ENCODE measurements at regions not wholly inside any gene's neighbourhood (a gene's known extent, or its start where the extent isn't known, plus 50 kb on each side); places are given as distances from the start of the nearest gene placed in this dataset.

- WGBS (ENCODE audit: insufficient coverage): 50% methylated on average over 1 of the region's 2 CpGs
- H3K4me1 ChIP-seq (ENCODE audit: control extremely low read depth in 1 of 4, control insufficient read depth in 4 of 4, insufficient read depth in 4 of 4, low read length in 3 of 4): no peaks in the 10 kb centered on the region
- no peaks in the 10 kb centered on the region for H3K36me3 ChIP-seq (ENCODE audit: control insufficient read depth in 4 of 4, insufficient read depth in 4 of 4, low read length in 3 of 4)
- CTCF ChIA-PET: no interaction called here
- H3K9me3 ChIP-seq (ENCODE audit: control extremely low read depth in 1 of 5, control insufficient read depth in 4 of 5, insufficient read depth in 2 of 5, low read depth in 1 of 5, low read length in 4 of 5): no peaks in the 10 kb centered on the region
- no peaks in the 10 kb centered on the region for H3K27me3 ChIP-seq (replicated peaks in 2 of 5; ENCODE audit: control insufficient read depth in 4 of 5, insufficient read depth in 5 of 5, low read length in 4 of 5)
- DNase-seq: no peak
- H3K4me3 ChIP-seq (ENCODE audit: control insufficient read depth in 1 of 7, extremely low read depth in 1 of 7, insufficient read depth in 4 of 7, low read depth in 2 of 7, low read length in 6 of 7): no peak overlapping the region
- POLR2A ChIA-PET: no interaction called here
- no peak overlapping the region for H3K27ac ChIP-seq (ENCODE audit: insufficient read depth in 1 of 2, low read depth in 1 of 2, low read length in 2 of 2, poor library complexity in 1 of 2, severe bottlenecking in 2 of 2)
Observed at GRCh38 chr4:12961713-12962112, 522.4 kb downstream of the RAB28 start.

- H3K27ac ChIP-seq (ENCODE audit: insufficient read depth in 1 of 2, low read depth in 1 of 2, low read length in 2 of 2, poor library complexity in 1 of 2, severe bottlenecking in 2 of 2): no peak overlapping the region
- no peaks in the 10 kb centered on the region for H3K9me3 ChIP-seq (ENCODE audit: control extremely low read depth in 1 of 5, control insufficient read depth in 4 of 5, insufficient read depth in 2 of 5, low read depth in 1 of 5, low read length in 4 of 5)
- no peak for DNase-seq
- no peaks in the 10 kb centered on the region for H3K4me1 ChIP-seq (ENCODE audit: control extremely low read depth in 1 of 4, control insufficient read depth in 4 of 4, insufficient read depth in 4 of 4, low read length in 3 of 4)
- H3K27me3 ChIP-seq (replicated peaks in 2 of 5; ENCODE audit: control insufficient read depth in 4 of 5, insufficient read depth in 5 of 5, low read length in 4 of 5): no peaks in the 10 kb centered on the region
- no peaks in the 10 kb centered on the region for H3K36me3 ChIP-seq (ENCODE audit: control insufficient read depth in 4 of 4, insufficient read depth in 4 of 4, low read length in 3 of 4)
- CTCF ChIA-PET: interaction anchor here (1.2 kb wide), 1 partner anchor 15 kb away, joined by 3 read pairs; no protein-coding TSS in a partner anchor
- POLR2A ChIA-PET: no interaction called here
- H3K4me3 ChIP-seq (ENCODE audit: control insufficient read depth in 1 of 7, extremely low read depth in 1 of 7, insufficient read depth in 4 of 7, low read depth in 2 of 7, low read length in 6 of 7): no peak overlapping the region
Observed at GRCh38 chr4:12958436-12958835, 525.7 kb downstream of the RAB28 start.

- Histone ChIP-seq H3K27me3 (replicated peaks in 2 of 5; ENCODE audit: control insufficient read depth in 4 of 5, insufficient read depth in 5 of 5, low read length in 4 of 5) (no peaks in the 10 kb centered on the region), H3K9me3 (ENCODE audit: control extremely low read depth in 1 of 5, control insufficient read depth in 4 of 5, insufficient read depth in 2 of 5, low read depth in 1 of 5, low read length in 4 of 5) (no peaks in the 10 kb centered on the region), H3K27ac (ENCODE audit: insufficient read depth in 1 of 2, low read depth in 1 of 2, low read length in 2 of 2, poor library complexity in 1 of 2, severe bottlenecking in 2 of 2) (no peak overlapping the region), H3K36me3 (ENCODE audit: control insufficient read depth in 4 of 4, insufficient read depth in 4 of 4, low read length in 3 of 4) (no peaks in the 10 kb centered on the region), H3K4me1 (ENCODE audit: control extremely low read depth in 1 of 4, control insufficient read depth in 4 of 4, insufficient read depth in 4 of 4, low read length in 3 of 4) (no peaks in the 10 kb centered on the region), H3K4me3 (ENCODE audit: control insufficient read depth in 1 of 7, extremely low read depth in 1 of 7, insufficient read depth in 4 of 7, low read depth in 2 of 7, low read length in 6 of 7) (no peak overlapping the region)
- DNase-seq: no peak
- WGBS (ENCODE audit: insufficient coverage): no CpG with 5 or more reads among the region's 3 CpGs
- ChIA-PET CTCF (interaction anchor here (1.2 kb wide), 1 partner anchor 17 kb away, joined by 3 read pairs; no protein-coding TSS in a partner anchor), POLR2A (no interaction called here)
Observed at GRCh38 chr4:12957108-12957507, 527.0 kb downstream of the RAB28 start.

- CTCF ChIA-PET: no interaction called here
- H3K27me3 ChIP-seq (replicated peaks in 2 of 5; ENCODE audit: control insufficient read depth in 4 of 5, insufficient read depth in 5 of 5, low read length in 4 of 5): no peaks in the 10 kb centered on the region
Observed at GRCh38 chr4:12956026-12956425, 528.1 kb downstream of the RAB28 start.

GRCh38 chr4:12949719-12950490, 534.2 kb downstream of the RAB28 start:
- no peaks in the 10 kb centered on the region for H3K4me1 ChIP-seq (ENCODE audit: control extremely low read depth in 1 of 4, control insufficient read depth in 4 of 4, insufficient read depth in 4 of 4, low read length in 3 of 4)
- no peaks in the 10 kb centered on the region for H3K27me3 ChIP-seq (replicated peaks in 2 of 5; ENCODE audit: control insufficient read depth in 4 of 5, insufficient read depth in 5 of 5, low read length in 4 of 5)
- no peaks in the 10 kb centered on the region for H3K9me3 ChIP-seq (ENCODE audit: control extremely low read depth in 1 of 5, control insufficient read depth in 4 of 5, insufficient read depth in 2 of 5, low read depth in 1 of 5, low read length in 4 of 5)
- H3K36me3 ChIP-seq (ENCODE audit: control insufficient read depth in 4 of 4, insufficient read depth in 4 of 4, low read length in 3 of 4): no peaks in the 10 kb centered on the region
- no CpG with 5 or more reads among the region's 3 CpGs for WGBS (ENCODE audit: insufficient coverage)
- no peak for DNase-seq
- ChIA-PET POLR2A (no interaction called here), CTCF (no interaction called here)
- no peak overlapping the region for H3K4me3 ChIP-seq (ENCODE audit: control insufficient read depth in 1 of 7, extremely low read depth in 1 of 7, insufficient read depth in 4 of 7, low read depth in 2 of 7, low read length in 6 of 7)
- no peak overlapping the region for H3K27ac ChIP-seq (ENCODE audit: insufficient read depth in 1 of 2, low read depth in 1 of 2, low read length in 2 of 2, poor library complexity in 1 of 2, severe bottlenecking in 2 of 2)

More at GRCh38 chr4:12956026-12956425, 528.1 kb downstream of the RAB28 start:
- no peak overlapping the region for H3K4me3 ChIP-seq (ENCODE audit: control insufficient read depth in 1 of 7, extremely low read depth in 1 of 7, insufficient read depth in 4 of 7, low read depth in 2 of 7, low read length in 6 of 7)
- no CpG with 5 or more reads among the region's 2 CpGs for WGBS (ENCODE audit: insufficient coverage)
- H3K27ac ChIP-seq (ENCODE audit: insufficient read depth in 1 of 2, low read depth in 1 of 2, low read length in 2 of 2, poor library complexity in 1 of 2, severe bottlenecking in 2 of 2): no peak overlapping the region
- H3K4me1 ChIP-seq (ENCODE audit: control extremely low read depth in 1 of 4, control insufficient read depth in 4 of 4, insufficient read depth in 4 of 4, low read length in 3 of 4): no peaks in the 10 kb centered on the region
- H3K36me3 ChIP-seq (ENCODE audit: control insufficient read depth in 4 of 4, insufficient read depth in 4 of 4, low read length in 3 of 4): no peaks in the 10 kb centered on the region
- no peaks in the 10 kb centered on the region for H3K9me3 ChIP-seq (ENCODE audit: control extremely low read depth in 1 of 5, control insufficient read depth in 4 of 5, insufficient read depth in 2 of 5, low read depth in 1 of 5, low read length in 4 of 5)
- POLR2A ChIA-PET: no interaction called here
- DNase-seq: no peak

GRCh38 chr4:12943069-12943468, 541.1 kb downstream of the RAB28 start:
- Histone ChIP-seq H3K36me3 (ENCODE audit: control insufficient read depth in 4 of 4, insufficient read depth in 4 of 4, low read length in 3 of 4) (no peaks in the 10 kb centered on the region), H3K9me3 (ENCODE audit: control extremely low read depth in 1 of 5, control insufficient read depth in 4 of 5, insufficient read depth in 2 of 5, low read depth in 1 of 5, low read length in 4 of 5) (no peaks in the 10 kb centered on the region), H3K27ac (ENCODE audit: insufficient read depth in 1 of 2, low read depth in 1 of 2, low read length in 2 of 2, poor library complexity in 1 of 2, severe bottlenecking in 2 of 2) (no peak overlapping the region), H3K27me3 (replicated peaks in 2 of 5; ENCODE audit: control insufficient read depth in 4 of 5, insufficient read depth in 5 of 5, low read length in 4 of 5) (no peaks in the 10 kb centered on the region), H3K4me1 (ENCODE audit: control extremely low read depth in 1 of 4, control insufficient read depth in 4 of 4, insufficient read depth in 4 of 4, low read length in 3 of 4) (no peaks in the 10 kb centered on the region), H3K4me3 (ENCODE audit: control insufficient read depth in 1 of 7, extremely low read depth in 1 of 7, insufficient read depth in 4 of 7, low read depth in 2 of 7, low read length in 6 of 7) (no peak overlapping the region)
- WGBS (ENCODE audit: insufficient coverage): 100% methylated on average over 3 of the region's 4 CpGs
- ChIA-PET POLR2A (no interaction called here), CTCF (no interaction called here)
- no peak for DNase-seq

- DNase-seq: no peak
- CTCF ChIA-PET: no interaction called here
- POLR2A ChIA-PET: no interaction called here
Observed at GRCh38 chr4:12933760-12934221, 550.3 kb downstream of the RAB28 start.

More at GRCh38 chr4:12933760-12934221, 550.3 kb downstream of the RAB28 start:
- no peaks in the 10 kb centered on the region for H3K4me1 ChIP-seq (ENCODE audit: control extremely low read depth in 1 of 4, control insufficient read depth in 4 of 4, insufficient read depth in 4 of 4, low read length in 3 of 4)
- H3K27ac ChIP-seq (ENCODE audit: insufficient read depth in 1 of 2, low read depth in 1 of 2, low read length in 2 of 2, poor library complexity in 1 of 2, severe bottlenecking in 2 of 2): no peak overlapping the region
- peaks cover 0 to 2% (median 0%) of the 10 kb centered on the region in 5 experiments for H3K9me3 ChIP-seq (ENCODE audit: control extremely low read depth in 1 of 5, control insufficient read depth in 4 of 5, insufficient read depth in 2 of 5, low read depth in 1 of 5, low read length in 4 of 5)
- no peak overlapping the region for H3K4me3 ChIP-seq (ENCODE audit: control insufficient read depth in 1 of 7, extremely low read depth in 1 of 7, insufficient read depth in 4 of 7, low read depth in 2 of 7, low read length in 6 of 7)
- no peaks in the 10 kb centered on the region for H3K27me3 ChIP-seq (replicated peaks in 2 of 5; ENCODE audit: control insufficient read depth in 4 of 5, insufficient read depth in 5 of 5, low read length in 4 of 5)
- H3K36me3 ChIP-seq (ENCODE audit: control insufficient read depth in 4 of 4, insufficient read depth in 4 of 4, low read length in 3 of 4): no peaks in the 10 kb centered on the region
